SK-N-SH treated with all-trans-retinoic acid at 6 μM for 48 hours (cell line): ENCODE measurements at regions not wholly inside any gene's neighbourhood (a gene's known extent, or its start where the extent isn't known, plus 50 kb on each side); places are given as distances from the start of the nearest gene placed in this dataset.

Experiments used
- ATAC-seq: fragments of 200-7000 bp; cut with Tn5 transposase; 3 replicates; pipeline ENCODE4 v1.9.1; 2020; ENCODE audit warnings: mild to moderate bottlenecking, moderate library complexity
- ARNTL ChIP-seq: fragments of 450-650 bp; formaldehyde crosslinking; IDR thresholded peaks from 2 replicates; pipeline ENCODE4 v1.5.0; 2020; ENCODE audit warnings: low read depth, mild to moderate bottlenecking, moderate library complexity, borderline replicate concordance
- BACH2 ChIP-seq: fragments of 250-450 bp; sonication (Bioruptor Pico); IDR thresholded peaks from 2 replicates; pipeline ENCODE4 v1.9.0; 2021; ENCODE audit warnings: mild to moderate bottlenecking, borderline replicate concordance
- CSDC2 ChIP-seq: fragments of 250-450 bp; sonication (Bioruptor Pico); IDR thresholded peaks from 2 replicates; pipeline ENCODE4 v1.5.0; 2020; ENCODE audit warnings: mild to moderate bottlenecking, moderate library complexity
- CSRNP3 ChIP-seq: fragments of 250-450 bp; sonication (Bioruptor Pico); IDR thresholded peaks from 2 replicates; pipeline ENCODE4 v1.5.1; 2021; ENCODE audit warnings: mild to moderate bottlenecking, moderate library complexity
- ESRRG ChIP-seq: fragments of 250-450 bp; sonication (Bioruptor Pico); IDR thresholded peaks from 2 replicates; pipeline ENCODE4 v1.6.1; 2021; ENCODE audit warnings: mild to moderate bottlenecking
- GLIS3 ChIP-seq: fragments of 250-450 bp; sonication (Bioruptor Pico); IDR thresholded peaks from 2 replicates; pipeline ENCODE4 v1.5.0; 2020; ENCODE audit warnings: mild to moderate bottlenecking, moderate library complexity
- ISL1 ChIP-seq: fragments of 250-450 bp; sonication (Bioruptor Pico); IDR thresholded peaks from 2 replicates; pipeline ENCODE4 v2.1.2; 2022; ENCODE audit warnings: mild to moderate bottlenecking, moderate library complexity
- PPARA ChIP-seq: fragments of 250-450 bp; sonication (Bioruptor Pico); IDR thresholded peaks from 2 replicates; pipeline ENCODE4 v1.5.0; 2020; ENCODE audit warnings: mild to moderate bottlenecking, borderline replicate concordance
- RARB ChIP-seq: fragments of 250-450 bp; sonication (Bioruptor Pico); IDR thresholded peaks from 2 replicates; pipeline ENCODE4 v1.8.0; 2021; ENCODE audit warnings: mild to moderate bottlenecking, moderate library complexity
- SNAI2 ChIP-seq: fragments of 250-450 bp; sonication (Bioruptor Pico); IDR thresholded peaks from 2 replicates; pipeline ENCODE4 v1.5.0; 2020; ENCODE audit warnings: mild to moderate bottlenecking, moderate library complexity
- TCF4 ChIP-seq: fragments of 250-450 bp; sonication (Bioruptor Pico); IDR thresholded peaks from 2 replicates; pipeline ENCODE4 v1.8.0; 2021; ENCODE audit warnings: mild to moderate bottlenecking, moderate library complexity, borderline replicate concordance
- TOX ChIP-seq: fragments of 250-450 bp; sonication (Bioruptor Pico); IDR thresholded peaks from 2 replicates; pipeline ENCODE4 v1.8.0; 2021; ENCODE audit warnings: mild to moderate bottlenecking, moderate library complexity, borderline replicate concordance
- TSHZ2 ChIP-seq: fragments of 250-450 bp; sonication (Bioruptor Pico); IDR thresholded peaks from 2 replicates; pipeline ENCODE4 v1.5.0; 2020; ENCODE audit warnings: mild to moderate bottlenecking, moderate library complexity
- ZC3H10 ChIP-seq: fragments of 250-450 bp; sonication (Bioruptor Pico); IDR thresholded peaks from 2 replicates; pipeline ENCODE4 v1.5.1; 2021; ENCODE audit warnings: mild to moderate bottlenecking, moderate library complexity
- ZFP3 ChIP-seq: fragments of 250-450 bp; sonication (Bioruptor Pico); IDR thresholded peaks from 2 replicates; pipeline ENCODE4 v1.5.0; 2020; ENCODE audit warnings: mild to moderate bottlenecking, moderate library complexity
- ZFP30 ChIP-seq: fragments of 450-650 bp; formaldehyde crosslinking; IDR thresholded peaks from 2 replicates; pipeline ENCODE4 v1.5.0; 2022; ENCODE audit warnings: mild to moderate bottlenecking, moderate library complexity
- ZNF565 ChIP-seq: fragments of 450-650 bp; formaldehyde crosslinking; conservative IDR thresholded peaks from 2 replicates; pipeline ENCODE4 v1.5.0; 2020; ENCODE audit warnings: low read depth, mild to moderate bottlenecking, moderate library complexity
- ZNF70 ChIP-seq: fragments of 450-650 bp; formaldehyde crosslinking; IDR thresholded peaks from 2 replicates; pipeline ENCODE4 v1.5.0; 2020; ENCODE audit warnings: mild to moderate bottlenecking, moderate library complexity
- TF ChIP-seq, protein P1 (sequence below): fragments of 250-450 bp; sonication (Bioruptor Pico); IDR thresholded peaks from 2 replicates; pipeline ENCODE4 v1.8.0; 2021; ENCODE audit warnings: low read depth, mild to moderate bottlenecking, moderate library complexity, borderline replicate concordance
- TF ChIP-seq, protein P2 (sequence below): fragments of 250-450 bp; sonication (Bioruptor Pico); IDR thresholded peaks from 2 replicates; pipeline ENCODE4 v1.8.0; 2020; ENCODE audit warnings: mild to moderate bottlenecking, moderate library complexity, borderline replicate concordance

DNA sequence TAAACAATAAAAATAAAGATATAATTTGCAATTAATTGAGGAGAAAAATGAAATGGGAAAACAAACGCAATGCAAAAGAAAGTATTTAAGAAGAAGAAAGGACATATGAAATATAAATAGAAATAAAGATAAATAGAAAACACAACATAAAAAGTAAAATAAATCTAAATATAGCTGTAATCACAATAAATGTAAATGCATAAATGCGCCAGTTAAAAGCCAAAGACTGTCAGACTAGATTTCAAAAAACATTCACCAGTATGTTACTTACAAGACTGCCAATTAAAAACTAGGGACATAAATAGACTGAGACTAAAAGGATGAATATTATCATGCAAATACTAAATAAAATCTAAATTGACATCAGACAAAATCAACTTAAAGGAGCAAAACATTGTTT, 102.4 kb downstream of the KDR start:
- ATAC-seq: no peak
- TF ChIP-seq ZFP3: no peak
- no peak for TF ChIP-seq ISL1 (CRISPR knock-in tag)
- TF ChIP-seq ZFP30 (CRISPR knock-in tag): no peak
- TF ChIP-seq TSHZ2 (CRISPR knock-in tag): no peak
- TF ChIP-seq PPARA (CRISPR knock-in tag): no peak
- TF ChIP-seq ESRRG: no peak
- TF ChIP-seq, protein P1, sequence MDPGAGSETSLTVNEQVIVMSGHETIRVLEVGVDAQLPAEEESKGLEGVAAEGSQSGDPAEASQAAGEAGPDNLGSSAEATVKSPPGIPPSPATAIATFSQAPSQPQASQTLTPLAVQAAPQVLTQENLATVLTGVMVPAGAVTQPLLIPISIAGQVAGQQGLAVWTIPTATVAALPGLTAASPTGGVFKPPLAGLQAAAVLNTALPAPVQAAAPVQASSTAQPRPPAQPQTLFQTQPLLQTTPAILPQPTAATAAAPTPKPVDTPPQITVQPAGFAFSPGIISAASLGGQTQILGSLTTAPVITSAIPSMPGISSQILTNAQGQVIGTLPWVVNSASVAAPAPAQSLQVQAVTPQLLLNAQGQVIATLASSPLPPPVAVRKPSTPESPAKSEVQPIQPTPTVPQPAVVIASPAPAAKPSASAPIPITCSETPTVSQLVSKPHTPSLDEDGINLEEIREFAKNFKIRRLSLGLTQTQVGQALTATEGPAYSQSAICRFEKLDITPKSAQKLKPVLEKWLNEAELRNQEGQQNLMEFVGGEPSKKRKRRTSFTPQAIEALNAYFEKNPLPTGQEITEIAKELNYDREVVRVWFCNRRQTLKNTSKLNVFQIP (CRISPR knock-in tag): no peak
- TF ChIP-seq, protein P2, sequence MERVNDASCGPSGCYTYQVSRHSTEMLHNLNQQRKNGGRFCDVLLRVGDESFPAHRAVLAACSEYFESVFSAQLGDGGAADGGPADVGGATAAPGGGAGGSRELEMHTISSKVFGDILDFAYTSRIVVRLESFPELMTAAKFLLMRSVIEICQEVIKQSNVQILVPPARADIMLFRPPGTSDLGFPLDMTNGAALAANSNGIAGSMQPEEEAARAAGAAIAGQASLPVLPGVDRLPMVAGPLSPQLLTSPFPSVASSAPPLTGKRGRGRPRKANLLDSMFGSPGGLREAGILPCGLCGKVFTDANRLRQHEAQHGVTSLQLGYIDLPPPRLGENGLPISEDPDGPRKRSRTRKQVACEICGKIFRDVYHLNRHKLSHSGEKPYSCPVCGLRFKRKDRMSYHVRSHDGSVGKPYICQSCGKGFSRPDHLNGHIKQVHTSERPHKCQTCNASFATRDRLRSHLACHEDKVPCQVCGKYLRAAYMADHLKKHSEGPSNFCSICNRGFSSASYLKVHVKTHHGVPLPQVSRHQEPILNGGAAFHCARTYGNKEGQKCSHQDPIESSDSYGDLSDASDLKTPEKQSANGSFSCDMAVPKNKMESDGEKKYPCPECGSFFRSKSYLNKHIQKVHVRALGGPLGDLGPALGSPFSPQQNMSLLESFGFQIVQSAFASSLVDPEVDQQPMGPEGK (CRISPR knock-in tag): no peak

- no peak for ATAC-seq
Observed at GRCh38 chr4:55021214-55021613, 104.2 kb downstream of the KDR start.

More at GRCh38 chr4:55021214-55021613, 104.2 kb downstream of the KDR start:
- TF ChIP-seq ESRRG: no peak
- TF ChIP-seq RARB: no peak
- TF ChIP-seq TCF4: no peak
- TF ChIP-seq TOX (CRISPR knock-in tag): no peak
- no peak for TF ChIP-seq ZC3H10
- TF ChIP-seq TSHZ2 (CRISPR knock-in tag): no peak
- no peak for TF ChIP-seq ISL1 (CRISPR knock-in tag)
- no peak for TF ChIP-seq CSRNP3
- TF ChIP-seq GLIS3 (CRISPR knock-in tag): no peak
- no peak for TF ChIP-seq BACH2
- TF ChIP-seq ZNF70 (CRISPR knock-in tag): no peak
- no peak for TF ChIP-seq ARNTL (CRISPR knock-in tag)
- TF ChIP-seq CSDC2 (CRISPR knock-in tag): no peak
- no peak for TF ChIP-seq SNAI2
- TF ChIP-seq, protein P2 (CRISPR knock-in tag): no peak
- no peak for TF ChIP-seq PPARA (CRISPR knock-in tag)
- TF ChIP-seq ZNF565 (CRISPR knock-in tag): no peak
